RWPE1 (cell line): ENCODE measurements at regions not wholly inside any gene's neighbourhood (a gene's known extent, or its start where the extent isn't known, plus 50 kb on each side); places are given as distances from the start of the nearest gene placed in this dataset.

Experiments
- CTCF ChIA-PET: fragments of 350-600 bp; sonication (Branson Sonifier 250); formaldehyde crosslinking; extraction: SDS; loops from one replicate; lab custom pipeline; 2021; lab: Yijun Ruan, JAX
- POLR2A ChIA-PET: fragments of 400-600 bp; formaldehyde crosslinking; extraction: SDS; loops from one replicate; lab custom pipeline; 2020; ENCODE audit warnings: antibody characterized with exemption; ENCODE audit not compliant: low non-redundant PET; lab: Yijun Ruan, JAX
- DNase-seq: peaks from one replicate; pipeline ENCODE4 v3.0.0; 2012; ENCODE audit warnings: low spot score
- H3K27ac ChIP-seq: fragments of 450-650 bp; 2 replicates; pipeline ENCODE4 v1.5.1; 2017
- CTCF ChIP-seq: fragments of 450-650 bp; conservative IDR thresholded peaks from 2 replicates; pipeline ENCODE4 v1.5.1; 2017; ENCODE audit warnings: low read depth, mild to moderate bottlenecking

GRCh38 chr3:159319156-159319555 is 517.3 kb downstream of the MFSD1 start:
- H3K27ac ChIP-seq: no peak overlapping the region
- DNase-seq: no peak
- ChIA-PET POLR2A (no interaction called here), CTCF (interaction anchor here (0.5 kb wide), 1 partner anchor 40 kb away, joined by 4 read pairs; no protein-coding TSS in a partner anchor)
- TF ChIP-seq CTCF: no peak

- peak; percentile 9 for DNase-seq
- no peak overlapping the region for H3K27ac ChIP-seq
- TF ChIP-seq CTCF: peak; percentile 49; the same call in 1 of the 2 replicates
- CTCF ChIA-PET: interaction anchor here (0.7 to 0.9 kb wide), 2 partner anchors 10 to 213 kb away, joined by 3 to 4 read pairs; no protein-coding TSS in a partner anchor
- POLR2A ChIA-PET: no interaction called here
Measured at GRCh38 chr3:159322322-159322939, 520.6 kb downstream of the MFSD1 start.

DNA sequence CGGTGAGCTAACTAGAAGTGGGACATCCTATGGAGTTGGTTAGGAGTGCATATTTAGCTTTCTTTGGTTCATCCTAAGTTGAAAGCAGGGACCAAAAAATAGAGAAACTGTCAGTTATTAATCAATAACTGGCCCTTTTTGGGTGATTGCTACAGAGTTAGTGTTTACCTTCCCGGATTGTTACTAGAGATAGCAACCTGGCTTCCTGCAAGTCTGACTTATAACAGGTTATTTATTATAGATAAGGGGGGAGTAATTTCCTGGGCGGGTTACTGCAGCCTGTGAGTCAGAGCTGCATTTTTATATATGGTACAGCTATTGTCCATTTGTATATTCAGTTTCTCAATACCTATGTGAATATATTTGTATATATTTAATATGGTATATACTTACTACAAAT is 522.0 kb downstream of the MFSD1 start:
- DNase-seq: no peak
- TF ChIP-seq CTCF: no peak
- ChIA-PET CTCF (interaction anchor here (0.7 kb wide), 1 partner anchor 19 kb away, joined by 4 read pairs; no protein-coding TSS in a partner anchor), POLR2A (no interaction called here)
- H3K27ac ChIP-seq: no peak overlapping the region

GRCh38 chr3:159326998-159327397 is 525.1 kb downstream of the MFSD1 start:
- ChIA-PET POLR2A (no interaction called here), CTCF (no interaction called here)
- TF ChIP-seq CTCF: no peak
- H3K27ac ChIP-seq: no peak overlapping the region
- DNase-seq: no peak

- CTCF ChIA-PET: interaction anchor here (0.6 kb wide), 1 partner anchor 11 kb away, joined by 3 read pairs; no protein-coding TSS in a partner anchor
- TF ChIP-seq CTCF: no peak
- POLR2A ChIA-PET: no interaction called here
Measured at GRCh38 chr3:159332535-159333099, 530.8 kb downstream of the MFSD1 start.

DNA sequence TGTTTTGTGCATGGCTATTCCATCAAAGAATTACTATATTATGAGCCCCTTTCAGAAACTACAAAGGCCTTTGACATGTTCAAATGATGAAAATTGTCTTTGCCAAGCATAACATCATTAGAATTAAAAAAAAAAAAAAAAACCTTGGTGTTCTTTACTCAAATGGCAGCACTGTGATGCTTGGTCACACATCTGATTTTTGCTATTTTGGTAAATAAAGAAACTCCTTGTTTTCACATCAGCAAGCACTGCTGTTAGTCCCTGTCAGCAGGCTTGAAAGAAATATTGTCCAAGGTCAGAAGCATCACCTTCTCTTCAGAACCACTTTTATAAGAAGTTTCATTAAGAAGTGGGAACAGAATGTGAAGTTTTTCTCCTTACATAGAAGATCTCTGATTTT is 537.3 kb downstream of the MFSD1 start:
- ChIA-PET POLR2A (no interaction called here), CTCF (no interaction called here)
- DNase-seq: no peak
- no peak overlapping the region for H3K27ac ChIP-seq
- TF ChIP-seq CTCF: no peak

More at GRCh38 chr3:159332535-159333099, 530.8 kb downstream of the MFSD1 start:
- DNase-seq: no peak
- H3K27ac ChIP-seq: no peak overlapping the region
